H1 (cell line): ENCODE measurements at regions not wholly inside any gene's neighbourhood (a gene's known extent, or its start where the extent isn't known, plus 50 kb on each side); places are given as distances from the start of the nearest gene placed in this dataset.

ENCODE experiments used
- CTCF ChIA-PET: fragments of 300-600 bp; sonication (Branson Sonifier 250); formaldehyde crosslinking; loops from one replicate; lab custom pipeline; 2021; ENCODE audit not compliant: partially characterized antibody; lab: Charles Lee
- POLR2A ChIA-PET: fragments of 300-600 bp; sonication (Branson Sonifier 250); formaldehyde crosslinking; loops from one replicate; lab custom pipeline; 2021; ENCODE audit warnings: inconsistent platforms; ENCODE audit not compliant: partially characterized antibody; lab: Charles Lee
- DNase-seq, 2 experiments: peaks; one replicate each; pipeline versions ENCODE4 v3.0.0 to v3.0.0-alpha.2; 2010 to 2022; ENCODE audit warnings: low spot score in 2 of 2, low read depth in 1 of 2, mixed read lengths in 1 of 2
- FAIRE-seq: peaks from 2 replicates; lab custom pipeline; 2011; peaks lifted over from hg19 to GRCh38; lab: Jason Lieb, UNC
- H2AFZ ChIP-seq: 2 replicates; pipeline ENCODE4 v1.8.1; 2012; ENCODE audit warnings: low read length, inconsistent platforms
- H2AK5ac ChIP-seq: 2 replicates; pipeline ENCODE4 v1.6.1; 2013; ENCODE audit warnings: low read depth, low read length
- H2BK120ac ChIP-seq: replicated peaks from 2 replicates; pipeline ENCODE3; 2013; ENCODE audit warnings: low read depth, low read length, inconsistent platforms
- H2BK12ac ChIP-seq: 2 replicates; pipeline ENCODE4 v1.6.1; 2013; ENCODE audit warnings: low read depth, low read length
- H2BK15ac ChIP-seq: 2 replicates; pipeline ENCODE4 v1.6.1; 2013; ENCODE audit warnings: low read length
- H2BK20ac ChIP-seq: 2 replicates; pipeline ENCODE4 v1.6.1; 2013; ENCODE audit warnings: low read length
- H2BK5ac ChIP-seq: 2 replicates; pipeline ENCODE4 v1.6.1; 2013; ENCODE audit warnings: low read depth, low read length
- H3K14ac ChIP-seq: 2 replicates; pipeline ENCODE4 v1.6.1; 2013; ENCODE audit warnings: inconsistent platforms; ENCODE audit not compliant: insufficient read length
- H3K18ac ChIP-seq: 2 replicates; pipeline ENCODE4 v1.6.1; 2013; ENCODE audit warnings: low read length; ENCODE audit errors: extremely low read depth
- H3K23ac ChIP-seq: 2 replicates; pipeline ENCODE4 v1.6.1; 2013; ENCODE audit warnings: inconsistent platforms; ENCODE audit not compliant: insufficient read length
- H3K23me2 ChIP-seq: 2 replicates; pipeline ENCODE4 v1.6.1; 2013; ENCODE audit warnings: low read depth, low read length
- H3K27ac ChIP-seq: 2 replicates; pipeline ENCODE4 v1.6.1; 2011; ENCODE audit warnings: low read depth, low read length, inconsistent platforms
- H3K27me3 ChIP-seq, 4 experiments: replicated peaks in 1 of 4; 1 replicate in 1 of 4; 2 replicates in 3 of 4; pipeline versions ENCODE4 v1.6.1 to v1.8.1; 2011 to 2013; ENCODE audit warnings: low read length in 3 of 4, mild to moderate bottlenecking in 3 of 4, inconsistent platforms in 2 of 4, mixed read lengths in 2 of 4, moderate library complexity in 1 of 4; ENCODE audit not compliant: control insufficient read depth in 3 of 4, insufficient read depth in 3 of 4; ENCODE audit errors: extremely low read depth in 1 of 4
- H3K36me3 ChIP-seq, 4 experiments: 2 replicates each; pipeline versions ENCODE4 v1.6.1 to v1.8.1; 2011 to 2013; ENCODE audit warnings: mild to moderate bottlenecking in 4 of 4, low read length in 3 of 4, moderate library complexity in 2 of 4, control low read depth in 1 of 4, inconsistent platforms in 1 of 4; ENCODE audit not compliant: insufficient read depth in 4 of 4, control insufficient read depth in 2 of 4
- H3K4ac ChIP-seq: replicated peaks from 2 replicates; pipeline ENCODE3; 2013; ENCODE audit warnings: low read length, low read depth, mixed read lengths, inconsistent platforms; ENCODE audit not compliant: insufficient read length
- H3K4me1 ChIP-seq, 4 experiments: replicated peaks in 1 of 4; 1 replicate in 1 of 4; 2 replicates in 3 of 4; pipeline versions ENCODE4 v1.6.1 to v1.8.1; 2011 to 2013; ENCODE audit warnings: low read length in 3 of 4, inconsistent platforms in 2 of 4, mixed read lengths in 1 of 4; ENCODE audit not compliant: insufficient read depth in 4 of 4, control insufficient read depth in 3 of 4
- H3K4me2 ChIP-seq, 2 experiments: 2 replicates each; pipeline versions ENCODE4 v1.6.1 to v1.8.1; 2011 to 2013; ENCODE audit warnings: low read depth in 2 of 2, low read length in 2 of 2, control low read depth in 1 of 2, inconsistent platforms in 1 of 2, mild to moderate bottlenecking in 1 of 2; ENCODE audit not compliant: insufficient read depth in 1 of 2
- H3K4me3 ChIP-seq, 4 experiments: fragments of 200-600, 300-600 bp in 1 of 4; sonication (generic), shearing (Covaris generic), sonication (Bioruptor Twin) in 1 of 4; 2 replicates each; pipeline versions ENCODE4 v1.5.1 to v1.8.1; 2011 to 2016; ENCODE audit warnings: low read length in 4 of 4, low read depth in 3 of 4, control low read depth in 2 of 4, inconsistent platforms in 2 of 4, mild to moderate bottlenecking in 2 of 4, mixed read lengths in 1 of 4, moderate library complexity in 1 of 4; ENCODE audit not compliant: insufficient read depth in 2 of 4; ENCODE audit errors: extremely low read depth in 1 of 4
- H3K56ac ChIP-seq: replicated peaks from 2 replicates; pipeline ENCODE3; 2013; ENCODE audit warnings: low read depth, mild to moderate bottlenecking, mixed read lengths, low read length, inconsistent platforms; ENCODE audit not compliant: insufficient read length
- H3K79me1 ChIP-seq: 2 replicates; pipeline ENCODE4 v1.6.1; 2013; ENCODE audit warnings: low read depth, low read length, control low read depth
- H3K79me2 ChIP-seq, 2 experiments: 2 replicates each; pipeline versions ENCODE4 v1.6.1 to v1.8.1; 2012 to 2013; ENCODE audit warnings: low read length in 2 of 2, mild to moderate bottlenecking in 2 of 2, inconsistent platforms in 1 of 2; ENCODE audit not compliant: insufficient read depth in 2 of 2, control insufficient read depth in 1 of 2
- H3K9ac ChIP-seq, 4 experiments: replicated peaks in 1 of 4; 1 replicate in 1 of 4; 2 replicates in 3 of 4; pipeline versions ENCODE4 v1.6.1 to v1.8.1; 2011 to 2013; ENCODE audit warnings: low read depth in 3 of 4, low read length in 3 of 4, control low read depth in 2 of 4, mild to moderate bottlenecking in 2 of 4, moderate library complexity in 2 of 4, inconsistent platforms in 1 of 4; ENCODE audit errors: extremely low read depth in 1 of 4
- H3K9me3 ChIP-seq, 2 experiments: 2 replicates each; pipeline versions ENCODE4 v1.6.1 to v1.8.1; 2012 to 2013; ENCODE audit warnings: mild to moderate bottlenecking in 2 of 2, moderate library complexity in 2 of 2, control low read depth in 1 of 2, inconsistent platforms in 1 of 2, low read depth in 1 of 2, low read length in 1 of 2, mixed read lengths in 1 of 2; ENCODE audit not compliant: insufficient read depth in 2 of 2
- H4K20me1 ChIP-seq, 2 experiments: replicated peaks in 1 of 2; 2 replicates each; pipeline versions ENCODE3 to v1.8.1; 2011 to 2013; ENCODE audit warnings: inconsistent platforms in 2 of 2, low read length in 2 of 2, mild to moderate bottlenecking in 1 of 2; ENCODE audit not compliant: insufficient read depth in 2 of 2, control insufficient read depth in 1 of 2
- H4K5ac ChIP-seq: 2 replicates; pipeline ENCODE4 v1.6.1; 2013; ENCODE audit warnings: low read length, low read depth, mixed read lengths, inconsistent platforms; ENCODE audit not compliant: insufficient read length
- H4K8ac ChIP-seq: 2 replicates; pipeline ENCODE4 v1.8.0; 2013; ENCODE audit warnings: mild to moderate bottlenecking, moderate library complexity, low read length, inconsistent platforms; ENCODE audit not compliant: insufficient read depth; ENCODE audit errors: extremely low read depth
- H4K91ac ChIP-seq: replicated peaks from 2 replicates; pipeline ENCODE3; 2013; ENCODE audit warnings: low read length, mixed read lengths, inconsistent platforms; ENCODE audit not compliant: insufficient read length
- CTCF ChIP-seq, 3 experiments: IDR thresholded peaks; 1 replicate in 2 of 3; 2 replicates in 1 of 3; pipeline versions ENCODE4 v1.5.1 to v1.6.1; 2011; ENCODE audit warnings: low read length in 3 of 3, mild to moderate bottlenecking in 3 of 3, inconsistent platforms in 2 of 3, low read depth in 1 of 3, moderate library complexity in 1 of 3; ENCODE audit not compliant: insufficient read depth in 1 of 3; ENCODE audit errors: control extremely low read depth in 1 of 3
- GABPA ChIP-seq: IDR thresholded peaks from 2 replicates; pipeline ENCODE4 v1.6.1; 2011; ENCODE audit warnings: mild to moderate bottlenecking, low read length, moderate library complexity, borderline replicate concordance; ENCODE audit not compliant: insufficient read depth
- HDAC6 ChIP-seq: IDR thresholded peaks from one replicate; pipeline ENCODE4 v1.7.1; 2012; ENCODE audit warnings: low read depth, mild to moderate bottlenecking, inconsistent platforms, low read length, moderate library complexity
- KDM4A ChIP-seq: IDR thresholded peaks from one replicate; pipeline ENCODE4 v1.7.1; 2012; ENCODE audit warnings: low read depth, mild to moderate bottlenecking, moderate library complexity, low read length, inconsistent platforms; ENCODE audit not compliant: severe bottlenecking
- KDM5A ChIP-seq: fragments of 200-600 bp; IDR thresholded peaks from 2 replicates; pipeline ENCODE4 v1.7.1; 2012; ENCODE audit warnings: mild to moderate bottlenecking, low read length, inconsistent platforms, mixed read lengths
- MAX ChIP-seq: IDR thresholded peaks from 2 replicates; pipeline ENCODE4 v1.6.1; 2012; ENCODE audit warnings: inconsistent platforms
- RXRA ChIP-seq: IDR thresholded peaks from 2 replicates; pipeline ENCODE4 v1.6.1; 2011; ENCODE audit warnings: low read depth, mild to moderate bottlenecking, low read length, moderate library complexity; ENCODE audit not compliant: insufficient read depth
- SIRT6 ChIP-seq: IDR thresholded peaks from one replicate; pipeline ENCODE4 v1.7.1; 2012; ENCODE audit warnings: low read length, inconsistent platforms
- SP4 ChIP-seq: IDR thresholded peaks from 2 replicates; pipeline ENCODE4 v1.6.1; 2012; ENCODE audit warnings: low read length, inconsistent platforms
- SUZ12 ChIP-seq: fragments of 200-600 bp; sonication (generic); IDR thresholded peaks from 2 replicates; pipeline ENCODE4 v1.6.1; 2012; ENCODE audit warnings: mild to moderate bottlenecking, inconsistent platforms, low read length, moderate library complexity, mixed read lengths
- TAF1 ChIP-seq: IDR thresholded peaks from 2 replicates; pipeline ENCODE4 v1.6.1; 2011; ENCODE audit warnings: mild to moderate bottlenecking, low read depth, low read length
- TAF7 ChIP-seq: optimal IDR thresholded peaks from 2 replicates; pipeline ENCODE3; 2011; ENCODE audit warnings: low read depth, mild to moderate bottlenecking, inconsistent platforms, low read length, moderate library complexity, borderline replicate concordance
- WGBS, 2 experiments: shearing (Covaris generic) in 1 of 2; methylation state at CpG; one replicate each; pipeline versions ENCODE4 v1.1.6 to v1.1.7; 2013 to 2015; ENCODE audit warnings: low lambda C conversion rate in 2 of 2, mixed read lengths in 2 of 2, inconsistent platforms in 1 of 2, low coverage in 1 of 2, missing lambda C conversion rate in 1 of 2; ENCODE audit not compliant: insufficient replicate concordance in 2 of 2, insufficient coverage in 1 of 2, insufficient read length in 1 of 2; ENCODE audit errors: extremely low coverage in 1 of 2, missing lambda C conversion rate in 1 of 2; 5-methylcytosine and 5-hydroxymethylcytosine counted together

- no peak for FAIRE-seq
- ChIA-PET CTCF (interaction anchor here (0.5 kb wide), 1 partner anchor 148 kb away, joined by 3 read pairs; no protein-coding TSS in a partner anchor), POLR2A (no interaction called here)
- WGBS, 2 experiments = 70% methylated on average over 1 of the region's 1 CpG; no CpG with 5 or more reads in 1 of the 2 experiments
- Histone ChIP-seq H3K14ac (no peak overlapping the region), H4K91ac (no peak overlapping the region), H3K18ac (no peak overlapping the region), H3K27ac (no peak overlapping the region), H3K79me2 (no peaks in the 10 kb centered on the region), H3K36me3 (no peaks in the 10 kb centered on the region), H3K4me2 (no peak overlapping the region), H3K23me2 (no peaks in the 10 kb centered on the region), H3K56ac (no peak overlapping the region), H3K9ac (no peak overlapping the region), H4K5ac (no peak overlapping the region), H4K20me1 (no peaks in the 10 kb centered on the region), H4K8ac (no peak overlapping the region), H2BK15ac (no peak overlapping the region), H3K4ac (no peak overlapping the region), H3K23ac (no peak overlapping the region), H3K9me3 (no peaks in the 10 kb centered on the region; a peak in 1 of 4 replicates), H2BK20ac (no peak overlapping the region), H3K79me1 (no peaks in the 10 kb centered on the region), H2AFZ (no peak overlapping the region), H3K4me3 (no peak overlapping the region), H2BK120ac (no peak overlapping the region), H2BK5ac (no peak overlapping the region), H2BK12ac (no peak overlapping the region), H3K4me1 (no peaks in the 10 kb centered on the region), H2AK5ac (no peak overlapping the region), H3K27me3 (no peaks in the 10 kb centered on the region)
- TF ChIP-seq TAF1 (no peak), HDAC6 (no peak), SIRT6 (no peak), TAF7 (no peak), GABPA (no peak), RXRA (no peak), KDM4A (no peak), SP4 (no peak), CTCF (IDR thresholded peaks at IDR 0.05; ENCODE audit: control extremely low read depth in 1 of 3, insufficient read depth in 1 of 3, low read depth in 1 of 3, low read length in 3 of 3) (no peak), SUZ12 (no peak), KDM5A (no peak), MAX (no peak)
- DNase-seq = no peak
Measured at GRCh38 chr14:25358330-25358729, 308.4 kb upstream of the STXBP6 start.
